ENCODE measurements at regions not wholly inside any gene's neighbourhood (a gene's known extent, or its start where the extent isn't known, plus 50 kb on each side); places are given as distances from the start of the nearest gene placed in this dataset.

- no peak for TF ChIP-seq ZNF274 (IDR thresholded peaks at IDR 0.05; ENCODE audit: borderline replicate concordance, low read depth, low read length)
- TF ChIP-seq AFF4 (CRISPR knock-in tag; IDR thresholded peaks at IDR 0.05): no peak
- TF ChIP-seq ETV5 (CRISPR knock-in tag; IDR thresholded peaks at IDR 0.05; ENCODE audit: low read depth): no peak
- no peak for TF ChIP-seq CBX1 (IDR thresholded peaks at IDR 0.05; ENCODE audit: low read depth)
- no peak for TF ChIP-seq FOXK2 (conservative IDR thresholded peaks at IDR 0.05 in 1 of 2, IDR thresholded peaks at IDR 0.05 in 1 of 2; ENCODE audit: low read depth in 2 of 2)
- no peak for TF ChIP-seq MYC (IDR thresholded peaks at IDR 0.05; ENCODE audit: low read depth, low read length)
- no peak for TF ChIP-seq MYC (CRISPR knock-in tag; IDR thresholded peaks at IDR 0.05; ENCODE audit: borderline replicate concordance, low read depth)
- no peak for TF ChIP-seq POLR2A (conservative IDR thresholded peaks at IDR 0.05)
- TF ChIP-seq TFAP4 (CRISPR knock-in tag; IDR thresholded peaks at IDR 0.05; ENCODE audit: borderline replicate concordance): no peak
- TF ChIP-seq FOXA3 (CRISPR knock-in tag; conservative IDR thresholded peaks at IDR 0.05 in 1 of 2, IDR thresholded peaks at IDR 0.05 in 1 of 2): no peak
- TF ChIP-seq MXI1 (IDR thresholded peaks at IDR 0.05; ENCODE audit: low read depth, low read length): no peak
- TF ChIP-seq ZNF140 (CRISPR knock-in tag; IDR thresholded peaks at IDR 0.05): no peak
- no peak for TF ChIP-seq FOSL1 (tag; conservative IDR thresholded peaks at IDR 0.05)
- TF ChIP-seq CHD1 (IDR thresholded peaks at IDR 0.05; ENCODE audit: low read length): no peak
- no peak for TF ChIP-seq CTCF (IDR thresholded peaks at IDR 0.05 in 2 of 3, conservative IDR thresholded peaks at IDR 0.05 in 1 of 3; ENCODE audit: insufficient read depth in 2 of 3, low read depth in 1 of 3, low read length in 3 of 3)
Measured at GRCh38 chr2:8525236-8525581, 156.6 kb upstream of the ID2 start.

All from K562 (cell line).